Loucy (cell line): ENCODE measurements at regions not wholly inside any gene's neighbourhood (a gene's known extent, or its start where the extent isn't known, plus 50 kb on each side); places are given as distances from the start of the nearest gene placed in this dataset.

Experiments used
- H2AFZ ChIP-seq: fragments of 200-600 bp; sonication (generic); 2 replicates; pipeline ENCODE4 v1.6.0; 2016; ENCODE audit warnings: antibody characterized with exemption, mild to moderate bottlenecking, low read length, moderate library complexity
- H3F3A ChIP-seq: fragments of 200-600 bp; 2 replicates; pipeline ENCODE4 v1.6.0; 2016; ENCODE audit warnings: antibody characterized with exemption, low read depth, mild to moderate bottlenecking
- H3K27me3 ChIP-seq: fragments of 200-600 bp; sonication (generic); 2 replicates; pipeline ENCODE4 v1.6.1; 2014; ENCODE audit warnings: low read length, mild to moderate bottlenecking; ENCODE audit not compliant: insufficient read depth, poor library complexity, severe bottlenecking
- H3K36me3 ChIP-seq: fragments of 200-600 bp; sonication (generic); 2 replicates; pipeline ENCODE4 v1.6.1; 2016; ENCODE audit warnings: low read length; ENCODE audit not compliant: insufficient read depth
- H3K4me1 ChIP-seq: fragments of 200-600 bp; sonication (generic); 2 replicates; pipeline ENCODE4 v1.5.1; 2014; ENCODE audit warnings: low read length, mild to moderate bottlenecking; ENCODE audit not compliant: insufficient read depth, poor library complexity, severe bottlenecking
- H3K4me2 ChIP-seq: fragments of 200-600 bp; sonication (generic); 2 replicates; pipeline ENCODE4 v1.6.0; 2014; ENCODE audit warnings: antibody characterized with exemption, low read length, low read depth, mild to moderate bottlenecking; ENCODE audit not compliant: poor library complexity, severe bottlenecking
- H3K4me3 ChIP-seq: fragments of 200-600 bp; sonication (generic); 2 replicates; pipeline ENCODE4 v1.5.1; 2014; ENCODE audit warnings: low read length, mild to moderate bottlenecking, mixed read lengths; ENCODE audit not compliant: poor library complexity, severe bottlenecking
- H3K79me2 ChIP-seq: fragments of 200-600 bp; sonication (generic); 2 replicates; pipeline ENCODE4 v1.6.1; 2014; ENCODE audit warnings: low read length; ENCODE audit not compliant: insufficient read depth
- H3K9ac ChIP-seq: fragments of 200-600 bp; sonication (generic); 2 replicates; pipeline ENCODE4 v1.6.0; 2014; ENCODE audit warnings: mild to moderate bottlenecking, low read depth, low read length, moderate library complexity; ENCODE audit not compliant: poor library complexity, severe bottlenecking
- H3K9me2 ChIP-seq: fragments of 200-600 bp; sonication (generic); replicated peaks from 2 replicates; pipeline ENCODE4 v1.6.1; 2016; ENCODE audit warnings: low read depth, low read length, mixed read lengths
- H3K9me3 ChIP-seq: fragments of 200-600 bp; sonication (generic); 2 replicates; pipeline ENCODE4 v1.6.1; 2014; ENCODE audit warnings: mild to moderate bottlenecking, antibody characterized with exemption, low read length, low read depth; ENCODE audit not compliant: insufficient read depth
- H4K20me1 ChIP-seq: fragments of 200-600 bp; sonication (generic); 2 replicates; pipeline ENCODE4 v1.6.0; 2014; ENCODE audit warnings: antibody characterized with exemption, low read length, mild to moderate bottlenecking; ENCODE audit not compliant: insufficient read depth, poor library complexity, severe bottlenecking
- CTCF ChIP-seq: fragments of 200-600 bp; sonication (generic); conservative IDR thresholded peaks from 2 replicates; pipeline ENCODE4 v1.5.1; 2014; ENCODE audit warnings: mild to moderate bottlenecking, antibody characterized with exemption, low read length
- EZH2phosphoT487 ChIP-seq: fragments of 200-600 bp; IDR thresholded peaks from 2 replicates; pipeline ENCODE4 v1.6.1; 2018; ENCODE audit warnings: antibody characterized with exemption, mild to moderate bottlenecking, moderate library complexity, borderline replicate concordance

- no peak for TF ChIP-seq CTCF
- TF ChIP-seq EZH2phosphoT487 = no peak
- H3K27me3 ChIP-seq = no peaks in the 10 kb centered on the region
- H3K79me2 ChIP-seq = no peaks in the 10 kb centered on the region
- no peaks in the 10 kb centered on the region for H3K9me2 ChIP-seq
- no peaks in the 10 kb centered on the region for H4K20me1 ChIP-seq
- no peaks in the 10 kb centered on the region for H3F3A ChIP-seq
- H3K4me1 ChIP-seq = no peaks in the 10 kb centered on the region
- no peaks in the 10 kb centered on the region for H3K9me3 ChIP-seq
- no peak overlapping the region for H3K4me2 ChIP-seq
- no peaks in the 10 kb centered on the region for H3K36me3 ChIP-seq
- H2AFZ ChIP-seq = no peak overlapping the region
- no peak overlapping the region for H3K9ac ChIP-seq
- no peak overlapping the region for H3K4me3 ChIP-seq
Observed at GRCh38 chr1:114289306-114289705, 135.6 kb upstream of the SYT6 start.

GRCh38 chr1:114286960-114287359 is 133.3 kb upstream of the SYT6 start:
- H3K4me2 ChIP-seq = no peak overlapping the region
- no peaks in the 10 kb centered on the region for H3K79me2 ChIP-seq
- no peak overlapping the region for H3K9ac ChIP-seq
- H3K27me3 ChIP-seq = no peaks in the 10 kb centered on the region
- no peak overlapping the region for H2AFZ ChIP-seq
- no peaks in the 10 kb centered on the region for H3F3A ChIP-seq
- no peaks in the 10 kb centered on the region for H4K20me1 ChIP-seq
- TF ChIP-seq EZH2phosphoT487 (no peak), CTCF (no peak)
- H3K36me3 ChIP-seq = no peaks in the 10 kb centered on the region
- no peaks in the 10 kb centered on the region for H3K9me2 ChIP-seq
- H3K9me3 ChIP-seq = no peaks in the 10 kb centered on the region
- H3K4me1 ChIP-seq = no peaks in the 10 kb centered on the region
- H3K4me3 ChIP-seq = no peak overlapping the region

GRCh38 chr1:114286179-114286578 is 132.5 kb upstream of the SYT6 start:
- H3K36me3 ChIP-seq = no peaks in the 10 kb centered on the region
- H3K4me3 ChIP-seq = no peak overlapping the region
- no peaks in the 10 kb centered on the region for H3K79me2 ChIP-seq
- H2AFZ ChIP-seq = no peak overlapping the region
- no peaks in the 10 kb centered on the region for H3K9me2 ChIP-seq
- no peak for TF ChIP-seq CTCF
- no peak for TF ChIP-seq EZH2phosphoT487
- no peak overlapping the region for H3K4me2 ChIP-seq
- no peaks in the 10 kb centered on the region for H3F3A ChIP-seq
- no peaks in the 10 kb centered on the region for H3K9me3 ChIP-seq
- H3K9ac ChIP-seq = no peak overlapping the region
- no peaks in the 10 kb centered on the region for H3K27me3 ChIP-seq
- no peaks in the 10 kb centered on the region for H3K4me1 ChIP-seq
- H4K20me1 ChIP-seq = no peaks in the 10 kb centered on the region
